ENCODE measurements at regions not wholly inside any gene's neighbourhood (a gene's known extent, or its start where the extent isn't known, plus 50 kb on each side); places are given as distances from the start of the nearest gene placed in this dataset.
"Not testable (repeated sequence)": the region's sequence is repeated elsewhere in the genome, so short reads cannot be mapped to it uniquely, and the experiment has no call there.

GRCh38 chr13:44845281-44846058 is 143.8 kb downstream of the NUFIP1 start:
- not testable (repeated sequence) for DNase-seq

DNA sequence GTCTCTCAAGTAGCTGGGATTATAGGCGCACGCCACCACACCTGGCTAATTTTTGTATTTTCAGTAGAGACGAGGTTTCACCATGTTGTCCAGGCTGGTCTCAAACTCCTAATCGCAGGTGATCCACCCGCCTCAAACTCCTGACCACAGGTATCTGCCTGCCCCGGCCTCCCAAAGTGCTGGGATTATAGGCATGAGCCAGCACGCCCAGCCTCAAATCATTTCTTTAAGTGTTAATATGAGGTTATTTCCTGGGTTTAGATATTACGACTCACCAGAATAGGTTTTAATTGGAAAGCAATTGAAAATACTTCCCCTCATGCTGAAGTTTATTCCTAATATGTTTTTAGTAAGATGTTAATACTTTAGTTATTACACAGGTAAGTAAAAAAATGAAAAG is 144.5 kb downstream of the NUFIP1 start:
- DNase-seq, result no peak

DNA sequence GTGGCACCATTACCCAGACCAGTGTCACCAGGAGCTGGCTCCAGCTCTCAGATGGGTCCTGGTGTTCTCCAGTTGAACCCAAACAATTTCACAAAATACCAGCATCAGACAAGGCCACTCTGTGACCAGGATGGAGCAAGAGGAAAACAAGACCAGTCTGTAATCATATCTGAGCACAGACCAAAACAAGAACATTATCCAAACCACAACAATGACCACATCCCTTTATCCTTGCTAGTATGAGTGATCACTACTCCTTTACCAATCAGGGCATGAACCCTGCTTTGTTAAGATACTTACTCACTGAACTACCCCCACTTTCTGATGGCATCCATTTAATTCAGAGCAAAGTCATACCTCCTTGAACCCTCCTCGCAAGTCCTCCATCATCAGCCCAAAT is 145.9 kb downstream of the NUFIP1 start:
- no peak for DNase-seq

- DNase-seq, result no peak
Observed at GRCh38 chr13:44842158-44842557, 147.1 kb downstream of the NUFIP1 start.

GRCh38 chr13:44840131-44840530 is 149.1 kb downstream of the NUFIP1 start:
- DNase-seq, result no peak

- no peak for DNase-seq
Observed at GRCh38 chr13:44837250-44837649, 152.0 kb downstream of the NUFIP1 start.

GRCh38 chr13:44834404-44834803 is 154.9 kb downstream of the NUFIP1 start:
- DNase-seq, result no peak

DNA sequence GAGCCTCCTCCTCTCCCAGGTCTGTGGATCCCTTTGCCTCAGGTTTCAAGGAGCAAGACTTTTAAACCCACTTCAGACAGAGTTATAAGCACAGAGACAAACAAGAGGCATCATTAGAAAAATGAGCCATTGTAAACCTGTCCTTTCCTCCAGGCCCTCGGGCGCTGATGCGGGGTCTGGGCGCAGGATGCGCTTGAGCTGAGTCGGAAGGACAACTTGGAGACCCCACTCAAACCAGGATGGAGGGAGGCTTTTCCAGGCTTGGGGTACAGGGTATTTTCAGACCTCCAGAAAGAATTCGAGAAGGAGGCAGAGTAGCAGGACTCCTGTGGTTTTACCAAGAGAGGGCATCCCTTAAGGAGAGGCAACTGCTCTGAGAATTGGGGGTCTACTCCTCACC is 155.6 kb downstream of the NUFIP1 start:
- no peak for DNase-seq

DNA sequence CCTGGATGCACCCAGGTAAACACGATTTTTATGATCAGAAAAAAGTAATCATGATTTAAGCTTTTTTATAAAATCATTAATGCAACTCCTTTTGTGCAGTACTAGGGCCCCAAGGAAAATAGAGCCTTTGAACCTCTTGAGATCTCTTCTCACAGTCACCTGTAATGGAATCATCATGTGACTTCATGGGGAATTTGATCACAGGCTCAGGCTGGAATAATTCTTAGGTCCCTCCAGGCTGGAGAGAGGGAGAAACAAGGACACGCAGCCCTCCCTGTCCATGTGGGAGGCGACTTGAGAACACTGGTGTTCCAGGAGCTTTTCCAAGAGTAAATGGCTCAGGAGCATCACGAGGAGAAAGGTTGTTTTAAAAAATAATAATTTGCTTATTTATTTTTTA is 156.1 kb downstream of the NUFIP1 start:
- no peak for DNase-seq

DNA sequence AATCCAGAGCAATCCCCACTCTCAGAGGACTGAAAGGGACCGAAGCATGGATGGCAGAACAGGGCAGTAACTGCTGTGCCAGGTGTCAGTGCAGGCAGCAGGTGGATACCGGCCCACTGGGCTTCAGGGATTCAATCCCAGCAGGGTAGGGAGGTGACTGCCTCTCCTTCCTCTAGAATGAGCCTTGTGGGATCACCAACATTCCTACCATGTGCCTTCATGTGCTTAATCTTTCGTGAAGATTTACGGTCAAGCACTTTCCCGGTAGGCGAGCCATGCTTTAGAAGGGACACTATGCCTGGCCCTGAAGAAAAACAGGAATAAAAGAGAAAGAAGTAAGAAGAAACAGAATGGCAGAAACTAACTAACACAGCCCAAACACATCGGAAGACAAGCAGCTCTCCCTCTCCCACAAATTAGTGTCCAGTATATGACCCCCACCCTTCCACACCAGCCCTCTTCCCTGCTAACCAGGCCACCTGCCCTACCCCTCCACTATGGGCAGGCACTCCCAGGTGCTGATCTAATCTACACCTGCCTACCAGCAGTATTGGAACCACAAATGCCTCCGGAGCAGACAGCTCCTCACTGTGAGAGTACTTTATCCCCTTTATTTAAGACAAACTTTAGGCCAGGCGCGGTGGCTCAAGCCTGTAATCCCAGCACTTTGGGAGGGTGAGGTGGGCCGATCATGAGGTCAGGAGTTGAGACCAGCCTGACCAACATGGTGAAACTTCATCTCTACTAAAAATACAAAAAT is 162.5 kb downstream of the NUFIP1 start:
- no peak for DNase-seq

GRCh38 chr13:44825953-44826352 is 163.3 kb downstream of the NUFIP1 start:
- no peak for DNase-seq

- DNase-seq, result not testable (repeated sequence)
Observed at GRCh38 chr13:44823555-44823954, 165.7 kb downstream of the NUFIP1 start.

DNA sequence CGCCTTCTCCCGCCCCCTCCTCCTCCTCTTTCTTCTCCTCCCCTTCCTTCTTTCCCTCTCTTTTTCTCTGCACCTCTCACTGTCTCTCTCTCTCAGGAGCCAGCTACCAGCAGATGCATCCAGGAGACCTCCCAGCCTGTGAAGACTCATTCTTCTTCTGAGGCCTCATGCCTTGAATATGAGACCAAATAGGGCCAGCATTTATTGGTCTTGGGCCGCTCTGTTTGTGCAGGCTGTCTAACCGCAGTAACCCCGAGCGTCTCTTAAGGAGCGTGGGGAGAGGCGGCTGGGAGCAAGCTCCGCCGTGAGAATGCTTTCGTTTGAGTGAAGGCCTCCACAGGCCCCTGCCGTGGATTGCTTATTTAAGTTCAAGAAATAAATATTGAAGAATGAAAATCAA is 167.0 kb downstream of the NUFIP1 start:
- DNase-seq, result no peak

GRCh38 chr13:44819772-44820171 is 169.5 kb downstream of the NUFIP1 start:
- DNase-seq, result no peak

DNA sequence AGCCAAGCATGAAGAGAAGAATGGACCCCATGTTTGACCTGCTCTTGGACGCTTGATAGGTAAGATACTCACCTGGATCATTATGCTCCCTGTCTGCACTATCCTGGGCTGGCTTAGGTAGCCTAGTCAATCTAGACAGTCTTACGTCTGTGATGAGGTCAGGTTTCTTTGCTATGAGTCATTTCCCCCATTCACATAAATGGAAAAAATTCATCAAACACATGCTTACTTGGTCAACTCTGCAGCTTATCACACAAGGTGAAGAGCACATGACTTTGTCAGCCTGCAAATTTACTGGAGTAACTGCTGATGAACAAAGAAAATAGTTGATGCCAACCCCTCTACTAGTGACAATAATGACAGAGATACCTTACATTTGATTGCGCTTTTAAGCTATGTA is 170.0 kb downstream of the NUFIP1 start:
- no peak for DNase-seq

- DNase-seq, result no peak
Observed at GRCh38 chr13:44818428-44818827, 170.8 kb downstream of the NUFIP1 start.

- no peak for DNase-seq
Observed at GRCh38 chr13:44818016-44818415, 171.3 kb downstream of the NUFIP1 start.

DNA sequence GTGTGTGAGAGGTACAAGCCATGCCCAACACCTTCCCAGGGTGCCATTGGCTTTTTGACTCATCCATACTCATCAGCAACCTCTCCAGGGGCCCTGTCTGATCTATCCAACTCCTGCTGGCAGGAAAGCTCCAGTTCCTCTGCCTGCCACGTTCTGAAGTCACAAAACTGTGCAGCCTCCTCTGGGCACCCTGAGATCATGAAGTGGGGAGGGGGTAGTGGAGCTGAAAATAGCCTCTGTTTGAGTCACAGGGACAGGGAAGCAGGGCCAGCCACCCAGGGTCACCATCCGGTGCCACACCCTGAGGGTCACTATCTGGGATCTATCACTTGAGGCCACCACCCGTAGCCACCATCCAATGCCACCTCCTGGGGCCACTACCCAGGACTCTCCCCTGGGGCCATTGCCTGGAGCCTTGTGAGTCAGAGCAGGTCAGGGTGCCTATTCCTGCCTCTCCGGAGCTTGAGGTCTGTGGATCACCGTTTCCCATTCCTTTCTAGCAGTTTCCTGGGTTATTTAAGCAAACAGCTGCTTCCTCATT is 172.1 kb downstream of the NUFIP1 start:
- no peak for DNase-seq

DNA sequence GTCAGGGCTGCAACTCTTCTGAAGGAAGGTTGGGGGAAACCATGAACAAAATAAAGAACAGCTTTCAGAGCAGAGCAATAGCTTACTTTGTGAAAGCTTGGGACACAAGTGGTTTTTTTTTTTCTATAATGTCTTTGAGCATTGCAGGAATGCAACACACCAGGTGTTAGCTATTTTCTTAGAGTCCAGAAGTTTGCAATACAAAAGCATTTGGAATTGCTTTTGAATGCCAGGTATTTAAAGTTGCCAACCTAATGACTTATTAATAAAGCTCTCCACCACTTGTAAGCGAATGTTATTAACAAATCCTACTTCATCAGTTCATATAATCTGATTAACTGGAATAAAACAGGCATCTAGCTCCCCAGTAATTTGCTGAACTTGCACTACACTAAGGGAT is 172.6 kb downstream of the NUFIP1 start:
- DNase-seq, result no peak

DNA sequence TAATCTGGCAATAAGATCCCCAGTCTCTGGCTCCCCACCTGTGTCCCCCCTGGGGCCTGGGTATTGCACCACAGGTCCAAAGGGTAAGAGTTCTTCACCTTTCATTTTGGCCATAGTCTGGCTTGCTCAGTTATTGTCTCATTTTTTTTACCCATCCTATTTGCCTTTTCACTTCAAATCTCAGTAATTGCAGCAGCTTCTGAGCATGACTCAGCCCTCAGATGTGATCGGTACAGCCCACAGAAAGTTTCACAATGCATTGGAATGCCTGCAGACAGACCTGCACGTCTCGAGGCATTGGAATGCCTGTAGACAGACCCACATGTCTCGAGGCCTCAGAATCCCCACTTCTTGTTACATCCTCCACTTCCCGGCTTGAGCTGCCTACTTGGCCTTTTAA is 173.6 kb downstream of the NUFIP1 start:
- DNase-seq, result no peak

DNA sequence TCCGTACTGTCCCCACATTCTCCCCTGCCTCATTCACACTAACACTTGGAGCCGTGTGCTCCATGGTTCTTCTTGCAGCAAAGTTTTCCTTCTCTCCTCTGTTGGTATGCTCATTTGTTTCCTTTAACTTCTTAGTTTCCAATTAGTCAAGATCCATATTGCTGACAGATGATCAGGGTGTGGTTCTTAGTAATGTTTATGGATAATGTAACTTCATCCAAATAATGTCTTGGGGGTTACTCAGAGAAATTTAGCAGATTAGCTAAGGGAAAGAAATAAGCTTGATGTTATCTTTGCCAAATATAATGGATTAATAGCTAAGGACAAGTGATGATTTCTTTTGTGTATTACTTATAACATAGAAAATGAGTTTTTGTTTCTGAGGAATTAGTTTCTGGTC is 174.4 kb downstream of the NUFIP1 start:
- DNase-seq, result no peak

GRCh38 chr13:44814161-44814560 is 175.1 kb downstream of the NUFIP1 start:
- DNase-seq, result no peak

GRCh38 chr13:44812818-44813217 is 176.5 kb downstream of the NUFIP1 start:
- no peak for DNase-seq
